GM21390 (cell line): ENCODE measurements at regions not wholly inside any gene's neighbourhood (a gene's known extent, or its start where the extent isn't known, plus 50 kb on each side); places are given as distances from the start of the nearest gene placed in this dataset.

ENCODE experiments used
- ATAC-seq: cut with Tn5 transposase; IDR thresholded peaks from one replicate; pipeline ENCODE4 v1.9.1; 2021; ENCODE audit not compliant: unreplicated experiment

- no peak for ATAC-seq
Measured at GRCh38 chr11:122523846-122524805, 131.4 kb upstream of the UBASH3B start.

- ATAC-seq: no peak
Measured at GRCh38 chr11:122521626-122522025, 133.9 kb upstream of the UBASH3B start.

- ATAC-seq: no peak
Measured at GRCh38 chr11:122517403-122518379, 137.8 kb upstream of the UBASH3B start.

GRCh38 chr11:122516686-122517085 is 138.8 kb upstream of the UBASH3B start:
- no peak for ATAC-seq

GRCh38 chr11:122513997-122514396 is 141.5 kb upstream of the UBASH3B start:
- no peak for ATAC-seq

- ATAC-seq: no peak
Measured at GRCh38 chr11:122513328-122513727, 142.2 kb upstream of the UBASH3B start.

GRCh38 chr11:122512688-122513087 is 142.8 kb upstream of the UBASH3B start:
- ATAC-seq: no peak

- no peak for ATAC-seq
Measured at GRCh38 chr11:122509899-122510298, 145.6 kb upstream of the UBASH3B start.

GRCh38 chr11:122509091-122509490 is 146.4 kb upstream of the UBASH3B start:
- no peak for ATAC-seq

- ATAC-seq: peak; percentile 92
Measured at GRCh38 chr11:122505304-122506006, 150.1 kb upstream of the UBASH3B start.

GRCh38 chr11:122494221-122494620 is 161.3 kb upstream of the UBASH3B start:
- ATAC-seq: no peak

- no peak for ATAC-seq
Measured at GRCh38 chr11:122491509-122491908, 164.0 kb upstream of the UBASH3B start.

GRCh38 chr11:122488892-122489706 is 166.4 kb upstream of the UBASH3B start:
- no peak for ATAC-seq

GRCh38 chr11:122487669-122488068 is 167.9 kb upstream of the UBASH3B start:
- no peak for ATAC-seq

GRCh38 chr11:122486793-122487495 is 168.6 kb upstream of the UBASH3B start:
- ATAC-seq: no peak

GRCh38 chr11:122478986-122479385 is 176.5 kb upstream of the UBASH3B start:
- ATAC-seq: no peak

- no peak for ATAC-seq
Measured at GRCh38 chr11:122468965-122469364, 186.6 kb upstream of the UBASH3B start.

- no peak for ATAC-seq
Measured at GRCh38 chr11:122463530-122463929, 192.0 kb upstream of the UBASH3B start.

GRCh38 chr11:122459064-122459463 is 196.5 kb upstream of the UBASH3B start:
- no peak for ATAC-seq
